ENCODE measurements at regions not wholly inside any gene's neighbourhood (a gene's known extent, or its start where the extent isn't known, plus 50 kb on each side); places are given as distances from the start of the nearest gene placed in this dataset.

GRCh38 chr3:44092497-44092896 is 149.2 kb upstream of the TOPAZ1 start:
- Histone ChIP-seq H3K9me3 (ENCODE audit: control insufficient read depth, low read length) (no peaks in the 10 kb centered on the region), H3K36me3 (ENCODE audit: control insufficient read depth, insufficient read depth, low read length) (no peaks in the 10 kb centered on the region), H3K4me1 (ENCODE audit: control insufficient read depth, insufficient read depth, low read length) (no peaks in the 10 kb centered on the region), H3K4me3 (ENCODE audit: insufficient read depth, low read depth, low read length) (no peak overlapping the region), H3K27me3 (ENCODE audit: control insufficient read depth, insufficient read depth, low read length, poor library complexity, severe bottlenecking) (no peaks in the 10 kb centered on the region), H3K27ac (ENCODE audit: insufficient read depth, low read depth, low read length, poor library complexity, severe bottlenecking) (no peak overlapping the region)
- WGBS, 2 experiments = 91% methylated on average over 3 of the region's 3 CpGs

GRCh38 chr3:44093531-44093930 is 148.2 kb upstream of the TOPAZ1 start:
- 94 to 96% methylated on average over 2 of the region's 2 CpGs for WGBS, 2 experiments
- H3K27ac ChIP-seq (ENCODE audit: insufficient read depth, low read depth, low read length, poor library complexity, severe bottlenecking) = no peak overlapping the region
- no peaks in the 10 kb centered on the region for H3K36me3 ChIP-seq (ENCODE audit: control insufficient read depth, insufficient read depth, low read length)
- no peaks in the 10 kb centered on the region for H3K9me3 ChIP-seq (ENCODE audit: control insufficient read depth, low read length)
- H3K4me1 ChIP-seq (ENCODE audit: control insufficient read depth, insufficient read depth, low read length) = peaks cover 7% of the 10 kb centered on the region
- H3K4me3 ChIP-seq (ENCODE audit: insufficient read depth, low read depth, low read length) = no peak overlapping the region
- H3K27me3 ChIP-seq (ENCODE audit: control insufficient read depth, insufficient read depth, low read length, poor library complexity, severe bottlenecking) = no peaks in the 10 kb centered on the region

- Histone ChIP-seq H3K27me3 (ENCODE audit: control insufficient read depth, insufficient read depth, low read length, poor library complexity, severe bottlenecking) (no peaks in the 10 kb centered on the region), H3K4me1 (ENCODE audit: control insufficient read depth, insufficient read depth, low read length) (peaks cover 14% of the 10 kb centered on the region), H3K9me3 (ENCODE audit: control insufficient read depth, low read length) (no peaks in the 10 kb centered on the region), H3K36me3 (ENCODE audit: control insufficient read depth, insufficient read depth, low read length) (no peaks in the 10 kb centered on the region), H3K4me3 (ENCODE audit: insufficient read depth, low read depth, low read length) (no peak overlapping the region), H3K27ac (ENCODE audit: insufficient read depth, low read depth, low read length, poor library complexity, severe bottlenecking) (no peak overlapping the region)
- WGBS, 2 experiments = 61 to 62% methylated on average over 11 to 12 of the region's 12 CpGs
These were observed 142.8 kb upstream of the TOPAZ1 start for GRCh38 chr3:44098656-44099415.

GRCh38 chr3:44099566-44100297 is 142.0 kb upstream of the TOPAZ1 start:
- Histone ChIP-seq H3K27ac (ENCODE audit: insufficient read depth, low read depth, low read length, poor library complexity, severe bottlenecking) (no peak overlapping the region), H3K4me3 (ENCODE audit: insufficient read depth, low read depth, low read length) (no peak overlapping the region), H3K9me3 (ENCODE audit: control insufficient read depth, low read length) (no peaks in the 10 kb centered on the region), H3K36me3 (ENCODE audit: control insufficient read depth, insufficient read depth, low read length) (no peaks in the 10 kb centered on the region), H3K4me1 (ENCODE audit: control insufficient read depth, insufficient read depth, low read length) (peaks cover 14% of the 10 kb centered on the region), H3K27me3 (ENCODE audit: control insufficient read depth, insufficient read depth, low read length, poor library complexity, severe bottlenecking) (no peaks in the 10 kb centered on the region)
- WGBS, 2 experiments = 89 to 91% methylated on average over 5 to 6 of the region's 6 CpGs

- Histone ChIP-seq H3K9me3 (ENCODE audit: control insufficient read depth, low read length) (no peaks in the 10 kb centered on the region), H3K4me3 (ENCODE audit: insufficient read depth, low read depth, low read length) (no peak overlapping the region)
- WGBS, 2 experiments = 93 to 95% methylated on average over 2 of the region's 2 CpGs
These were observed 141.4 kb upstream of the TOPAZ1 start for GRCh38 chr3:44100298-44100695.

GRCh38 chr3:44104043-44104442 is 137.6 kb upstream of the TOPAZ1 start:
- Histone ChIP-seq H3K27ac (ENCODE audit: insufficient read depth, low read depth, low read length, poor library complexity, severe bottlenecking) (no peak overlapping the region), H3K27me3 (ENCODE audit: control insufficient read depth, insufficient read depth, low read length, poor library complexity, severe bottlenecking) (no peaks in the 10 kb centered on the region), H3K4me1 (ENCODE audit: control insufficient read depth, insufficient read depth, low read length) (peaks cover 2% of the 10 kb centered on the region), H3K36me3 (ENCODE audit: control insufficient read depth, insufficient read depth, low read length) (no peaks in the 10 kb centered on the region), H3K9me3 (ENCODE audit: control insufficient read depth, low read length) (no peaks in the 10 kb centered on the region), H3K4me3 (ENCODE audit: insufficient read depth, low read depth, low read length) (no peak overlapping the region)
- 91 to 96% methylated on average over 2 of the region's 2 CpGs for WGBS, 2 experiments

More at GRCh38 chr3:44100298-44100695, 141.4 kb upstream of the TOPAZ1 start:
- Histone ChIP-seq H3K36me3 (ENCODE audit: control insufficient read depth, insufficient read depth, low read length) (no peaks in the 10 kb centered on the region), H3K27ac (ENCODE audit: insufficient read depth, low read depth, low read length, poor library complexity, severe bottlenecking) (no peak overlapping the region), H3K27me3 (ENCODE audit: control insufficient read depth, insufficient read depth, low read length, poor library complexity, severe bottlenecking) (no peaks in the 10 kb centered on the region), H3K4me1 (ENCODE audit: control insufficient read depth, insufficient read depth, low read length) (peaks cover 14% of the 10 kb centered on the region)

- Histone ChIP-seq H3K4me1 (ENCODE audit: control insufficient read depth, insufficient read depth, low read length) (no peaks in the 10 kb centered on the region), H3K27ac (ENCODE audit: insufficient read depth, low read depth, low read length, poor library complexity, severe bottlenecking) (no peak overlapping the region), H3K4me3 (ENCODE audit: insufficient read depth, low read depth, low read length) (no peak overlapping the region), H3K9me3 (ENCODE audit: control insufficient read depth, low read length) (no peaks in the 10 kb centered on the region), H3K27me3 (ENCODE audit: control insufficient read depth, insufficient read depth, low read length, poor library complexity, severe bottlenecking) (no peaks in the 10 kb centered on the region), H3K36me3 (ENCODE audit: control insufficient read depth, insufficient read depth, low read length) (no peaks in the 10 kb centered on the region)
- 81 to 86% methylated on average over 4 of the region's 4 CpGs for WGBS, 2 experiments
These were observed 136.9 kb upstream of the TOPAZ1 start for GRCh38 chr3:44104668-44105321.

GRCh38 chr3:44105571-44105970 is 136.1 kb upstream of the TOPAZ1 start:
- H3K4me1 ChIP-seq (ENCODE audit: control insufficient read depth, insufficient read depth, low read length) = no peaks in the 10 kb centered on the region
- H3K27ac ChIP-seq (ENCODE audit: insufficient read depth, low read depth, low read length, poor library complexity, severe bottlenecking) = no peak overlapping the region
- no peaks in the 10 kb centered on the region for H3K36me3 ChIP-seq (ENCODE audit: control insufficient read depth, insufficient read depth, low read length)
- H3K9me3 ChIP-seq (ENCODE audit: control insufficient read depth, low read length) = no peaks in the 10 kb centered on the region
- H3K4me3 ChIP-seq (ENCODE audit: insufficient read depth, low read depth, low read length) = no peak overlapping the region
- no peaks in the 10 kb centered on the region for H3K27me3 ChIP-seq (ENCODE audit: control insufficient read depth, insufficient read depth, low read length, poor library complexity, severe bottlenecking)
- WGBS, 2 experiments = 87 to 95% methylated on average over 5 of the region's 5 CpGs

GRCh38 chr3:44106756-44107155 is 134.9 kb upstream of the TOPAZ1 start:
- no peaks in the 10 kb centered on the region for H3K4me1 ChIP-seq (ENCODE audit: control insufficient read depth, insufficient read depth, low read length)
- no peaks in the 10 kb centered on the region for H3K27me3 ChIP-seq (ENCODE audit: control insufficient read depth, insufficient read depth, low read length, poor library complexity, severe bottlenecking)
- 81 to 90% methylated on average over 6 of the region's 6 CpGs for WGBS, 2 experiments
- no peak overlapping the region for H3K4me3 ChIP-seq (ENCODE audit: insufficient read depth, low read depth, low read length)
- no peaks in the 10 kb centered on the region for H3K9me3 ChIP-seq (ENCODE audit: control insufficient read depth, low read length)
- H3K36me3 ChIP-seq (ENCODE audit: control insufficient read depth, insufficient read depth, low read length) = no peaks in the 10 kb centered on the region
- no peak overlapping the region for H3K27ac ChIP-seq (ENCODE audit: insufficient read depth, low read depth, low read length, poor library complexity, severe bottlenecking)

- Histone ChIP-seq H3K4me1 (ENCODE audit: control insufficient read depth, insufficient read depth, low read length) (no peaks in the 10 kb centered on the region), H3K9me3 (ENCODE audit: control insufficient read depth, low read length) (no peaks in the 10 kb centered on the region), H3K4me3 (ENCODE audit: insufficient read depth, low read depth, low read length) (no peak overlapping the region), H3K27me3 (ENCODE audit: control insufficient read depth, insufficient read depth, low read length, poor library complexity, severe bottlenecking) (no peaks in the 10 kb centered on the region), H3K27ac (ENCODE audit: insufficient read depth, low read depth, low read length, poor library complexity, severe bottlenecking) (no peak overlapping the region), H3K36me3 (ENCODE audit: control insufficient read depth, insufficient read depth, low read length) (no peaks in the 10 kb centered on the region)
- WGBS, 2 experiments = 90 to 92% methylated on average over 3 of the region's 3 CpGs
These were observed 133.2 kb upstream of the TOPAZ1 start for GRCh38 chr3:44108481-44108880.
